Neuronal stem cell (in vitro differentiated cells): ENCODE measurements at regions not wholly inside any gene's neighbourhood (a gene's known extent, or its start where the extent isn't known, plus 50 kb on each side); places are given as distances from the start of the nearest gene placed in this dataset.
"Not testable (repeated sequence)": the region's sequence is repeated elsewhere in the genome, so short reads cannot be mapped to it uniquely, and the experiment has no call there.

Source experiments
- DNase-seq: peaks from one replicate; pipeline ENCODE4 v3.0.0-alpha.2; 2013; ENCODE audit warnings: low spot score
- H2AFZ ChIP-seq: one replicate; pipeline ENCODE4 v1.6.1; 2013; ENCODE audit warnings: mild to moderate bottlenecking, low read length, inconsistent platforms
- H2AK5ac ChIP-seq: 2 replicates; pipeline ENCODE4 v1.6.1; 2013; ENCODE audit warnings: low read depth, mild to moderate bottlenecking, inconsistent platforms, low read length, moderate library complexity, mixed read lengths
- H2BK120ac ChIP-seq: 2 replicates; pipeline ENCODE4 v1.6.1; 2013; ENCODE audit warnings: low read depth, mild to moderate bottlenecking, inconsistent platforms, low read length, moderate library complexity, mixed read lengths
- H2BK12ac ChIP-seq: one replicate; pipeline ENCODE4 v1.6.1; 2013; ENCODE audit warnings: low read length, inconsistent platforms
- H2BK15ac ChIP-seq: 2 replicates; pipeline ENCODE4 v1.6.1; 2013; ENCODE audit warnings: mild to moderate bottlenecking, low read length, inconsistent platforms, mixed read lengths
- H2BK5ac ChIP-seq: one replicate; pipeline ENCODE4 v1.6.1; 2013; ENCODE audit warnings: inconsistent platforms, mild to moderate bottlenecking, low read length, moderate library complexity
- H3K14ac ChIP-seq: one replicate; pipeline ENCODE4 v1.6.1; 2013; ENCODE audit warnings: low read length, inconsistent platforms
- H3K18ac ChIP-seq: 2 replicates; pipeline ENCODE4 v1.6.1; 2013; ENCODE audit warnings: low read length, inconsistent platforms
- H3K23ac ChIP-seq: 2 replicates; pipeline ENCODE4 v1.6.1; 2013; ENCODE audit warnings: low read depth, mild to moderate bottlenecking, mixed read lengths, low read length, inconsistent platforms; ENCODE audit not compliant: poor library complexity
- H3K27ac ChIP-seq: replicated peaks from 3 replicates; pipeline ENCODE4 v1.5.1; 2013; ENCODE audit warnings: low read length, inconsistent platforms
- H3K27me3 ChIP-seq, 3 experiments: 2 replicates each; pipeline ENCODE4 v1.6.1; 2013; ENCODE audit warnings: low read length in 3 of 3, mild to moderate bottlenecking in 2 of 3, inconsistent platforms in 1 of 3, low read depth in 1 of 3, mixed read lengths in 1 of 3, moderate library complexity in 1 of 3; ENCODE audit not compliant: control insufficient read depth in 3 of 3, insufficient read depth in 3 of 3
- H3K36me3 ChIP-seq, 2 donors: replicated peaks in 1 of 2; 2 replicates each; pipeline ENCODE4 v1.6.1; 2013; ENCODE audit warnings: low read length in 2 of 2; ENCODE audit not compliant: control insufficient read depth in 2 of 2, insufficient read depth in 2 of 2
- H3K4ac ChIP-seq: 2 replicates; pipeline ENCODE4 v1.6.1; 2013; ENCODE audit warnings: inconsistent platforms, mild to moderate bottlenecking, low read length, moderate library complexity
- H3K4me1 ChIP-seq, 2 donors: 1 replicate in 1 of 2; 2 replicates in 1 of 2; pipeline ENCODE4 v1.6.1; 2013; ENCODE audit warnings: low read length in 2 of 2, low read depth in 1 of 2; ENCODE audit not compliant: control insufficient read depth in 2 of 2, insufficient read depth in 1 of 2
- H3K4me2 ChIP-seq: one replicate; pipeline ENCODE4 v1.6.1; 2013; ENCODE audit warnings: mild to moderate bottlenecking, low read length, inconsistent platforms; ENCODE audit not compliant: insufficient read depth, poor library complexity, severe bottlenecking
- H3K4me3 ChIP-seq, 2 donors: 2 replicates each; pipeline ENCODE4 v1.5.1; 2013; ENCODE audit warnings: low read length in 2 of 2, mild to moderate bottlenecking in 2 of 2, inconsistent platforms in 1 of 2, moderate library complexity in 1 of 2
- H3K79me1 ChIP-seq: one replicate; pipeline ENCODE4 v1.6.1; 2013; ENCODE audit warnings: low read depth, mild to moderate bottlenecking, inconsistent platforms, low read length, moderate library complexity
- H3K9ac ChIP-seq: one replicate; pipeline ENCODE4 v1.6.1; 2013; ENCODE audit warnings: mild to moderate bottlenecking, low read depth, low read length, inconsistent platforms; ENCODE audit not compliant: poor library complexity
- H3K9me3 ChIP-seq, 2 donors: replicated peaks in 1 of 2; 2 replicates each; pipeline versions ENCODE3 to v1.6.1; 2013; ENCODE audit warnings: low read length in 2 of 2, mild to moderate bottlenecking in 2 of 2, inconsistent platforms in 1 of 2, low read depth in 1 of 2, mixed read lengths in 1 of 2, moderate library complexity in 1 of 2; ENCODE audit not compliant: control insufficient read depth in 2 of 2, insufficient read depth in 1 of 2
- H4K8ac ChIP-seq: one replicate; pipeline ENCODE4 v1.6.1; 2013; ENCODE audit warnings: low read depth, mild to moderate bottlenecking, inconsistent platforms, low read length, moderate library complexity
- H4K91ac ChIP-seq: one replicate; pipeline ENCODE4 v1.6.1; 2013; ENCODE audit warnings: low read length, low read depth, mild to moderate bottlenecking, inconsistent platforms; ENCODE audit not compliant: poor library complexity
- WGBS, 2 donors: extraction: QIAGEN DNeasy Blood & Tissue Kit; methylation state at CpG; one replicate each; pipeline ENCODE4 v1.1.7; 2013; ENCODE audit warnings: missing lambda C conversion rate in 2 of 2, mixed read lengths in 1 of 2; ENCODE audit not compliant: insufficient read length in 2 of 2, insufficient replicate concordance in 1 of 2; ENCODE audit errors: extremely low coverage in 2 of 2; 5-methylcytosine and 5-hydroxymethylcytosine counted together

- no peak overlapping the region for H3K27ac ChIP-seq
- DNase-seq, result no peak
- H3K23ac ChIP-seq, result no peak overlapping the region
- H3K9ac ChIP-seq, result no peak overlapping the region
- H3K79me1 ChIP-seq, result no peaks in the 10 kb centered on the region
- no peak overlapping the region for H3K4me3 ChIP-seq
- H3K36me3 ChIP-seq, result no peaks in the 10 kb centered on the region
- H3K18ac ChIP-seq, result no peak overlapping the region
- H3K4ac ChIP-seq, result no peak overlapping the region
- H3K4me2 ChIP-seq, result no peak overlapping the region
- H2BK5ac ChIP-seq, result no peak overlapping the region
- H3K9me3 ChIP-seq, result no peaks in the 10 kb centered on the region
- H2BK12ac ChIP-seq, result no peak overlapping the region
- H3K4me1 ChIP-seq, result no peaks in the 10 kb centered on the region
- no peak overlapping the region for H4K8ac ChIP-seq
- H2BK120ac ChIP-seq, result no peak overlapping the region
- no peak overlapping the region for H2AK5ac ChIP-seq
- WGBS, 2 donors, result no CpG with 5 or more reads among the region's 3 CpGs
- H2AFZ ChIP-seq, result no peak overlapping the region
- H2BK15ac ChIP-seq, result no peak overlapping the region
- H3K27me3 ChIP-seq, result no peaks in the 10 kb centered on the region
- no peak overlapping the region for H4K91ac ChIP-seq
- H3K14ac ChIP-seq, result no peak overlapping the region
These were observed 258.3 kb upstream of the STXBP6 start for GRCh38 chr14:25308244-25308643.

- no CpG with 5 or more reads among the region's 2 CpGs for WGBS, 2 donors
These were observed 254.0 kb upstream of the STXBP6 start for GRCh38 chr14:25303934-25304333.

GRCh38 chr14:25298238-25298637 is 248.3 kb upstream of the STXBP6 start:
- Histone ChIP-seq H3K4me1 (no peaks in the 10 kb centered on the region), H3K36me3 (no peaks in the 10 kb centered on the region), H2AFZ (no peak overlapping the region), H2BK120ac (no peak overlapping the region), H2BK5ac (no peak overlapping the region), H3K4ac (no peak overlapping the region), H3K9me3 (no peaks in the 10 kb centered on the region), H3K4me3 (no peak overlapping the region), H4K8ac (no peak overlapping the region), H3K27ac (no peak overlapping the region), H2BK12ac (no peak overlapping the region), H3K4me2 (no peak overlapping the region), H3K18ac (no peak overlapping the region), H3K14ac (no peak overlapping the region), H2AK5ac (no peak overlapping the region), H3K9ac (no peak overlapping the region), H4K91ac (no peak overlapping the region), H3K79me1 (no peaks in the 10 kb centered on the region), H3K23ac (no peak overlapping the region), H2BK15ac (no peak overlapping the region), H3K27me3 (no peaks in the 10 kb centered on the region)
- DNase-seq, result no peak

More at GRCh38 chr14:25303934-25304333, 254.0 kb upstream of the STXBP6 start:
- Histone ChIP-seq H2BK5ac (no peak overlapping the region), H3K4me1 (no peaks in the 10 kb centered on the region), H3K79me1 (no peaks in the 10 kb centered on the region), H2BK120ac (no peak overlapping the region), H2BK12ac (no peak overlapping the region), H2BK15ac (no peak overlapping the region), H3K36me3 (no peaks in the 10 kb centered on the region), H3K27me3 (no peaks in the 10 kb centered on the region), H4K8ac (no peak overlapping the region), H2AFZ (no peak overlapping the region), H3K4me3 (no peak overlapping the region), H3K18ac (no peak overlapping the region), H3K4me2 (no peak overlapping the region), H3K4ac (no peak overlapping the region), H3K23ac (no peak overlapping the region), H3K9ac (no peak overlapping the region), H2AK5ac (no peak overlapping the region), H4K91ac (no peak overlapping the region), H3K27ac (no peak overlapping the region), H3K14ac (no peak overlapping the region), H3K9me3 (no peaks in the 10 kb centered on the region)
- DNase-seq, result no peak

GRCh38 chr14:25290154-25290553 is 240.2 kb upstream of the STXBP6 start:
- not testable (repeated sequence) for H3K23ac ChIP-seq, H3K4me1 ChIP-seq, H2BK120ac ChIP-seq, H3K4me3 ChIP-seq, H2BK12ac ChIP-seq, H3K27me3 ChIP-seq, H3K14ac ChIP-seq, H3K36me3 ChIP-seq, H3K18ac ChIP-seq, H3K27ac ChIP-seq, H2BK15ac ChIP-seq, H2BK5ac ChIP-seq, H3K9me3 ChIP-seq, H4K8ac ChIP-seq, H3K4me2 ChIP-seq, H3K4ac ChIP-seq, H3K9ac ChIP-seq, H4K91ac ChIP-seq, H2AFZ ChIP-seq, H2AK5ac ChIP-seq, H3K79me1 ChIP-seq, DNase-seq
- WGBS, 2 donors, result no CpG with 5 or more reads among the region's 1 CpG
